ENCODE measurements at regions not wholly inside any gene's neighbourhood (a gene's known extent, or its start where the extent isn't known, plus 50 kb on each side); places are given as distances from the start of the nearest gene placed in this dataset.

- Histone ChIP-seq H3K9me3 (no peaks in the 10 kb centered on the region), H3K4me3 (no peak overlapping the region), H3K27me3 (ENCODE audit: low read depth) (no peaks in the 10 kb centered on the region), H3K4me1 (no peaks in the 10 kb centered on the region), H3K27ac (no peak overlapping the region), H3K36me3 (no peaks in the 10 kb centered on the region)
- DNase-seq (no peak), ATAC-seq (no peak)
- TF ChIP-seq CTCF (IDR thresholded peaks at IDR 0.05): no peak
- intact Hi-C loops (cut with DNase I): no loop called here
These were observed 83.8 kb upstream of the SOX6 start for GRCh38 chr11:16440136-16440535.

- ATAC-seq (no peak), DNase-seq (no peak)
- H3K9me3 ChIP-seq: peaks cover 5% of the 10 kb centered on the region
- no peaks in the 10 kb centered on the region for H3K27me3 ChIP-seq (ENCODE audit: low read depth)
- intact Hi-C loops (cut with DNase I): no loop called here
- H3K36me3 ChIP-seq: no peaks in the 10 kb centered on the region
- no peak overlapping the region for H3K27ac ChIP-seq
- TF ChIP-seq CTCF (IDR thresholded peaks at IDR 0.05): no peak
- no peak overlapping the region for H3K4me3 ChIP-seq
- H3K4me1 ChIP-seq: no peaks in the 10 kb centered on the region
These were observed 77.7 kb upstream of the SOX6 start for GRCh38 chr11:16434036-16434435.

- H3K27me3 ChIP-seq (ENCODE audit: low read depth): no peaks in the 10 kb centered on the region
- no peak for TF ChIP-seq CTCF (IDR thresholded peaks at IDR 0.05)
- H3K36me3 ChIP-seq: no peaks in the 10 kb centered on the region
- H3K27ac ChIP-seq: no peak overlapping the region
- H3K4me3 ChIP-seq: no peak overlapping the region
- intact Hi-C loops (cut with DNase I): no loop called here
- DNase-seq (no peak), ATAC-seq (no peak)
- no peaks in the 10 kb centered on the region for H3K4me1 ChIP-seq
- H3K9me3 ChIP-seq: peaks cover 5% of the 10 kb centered on the region
These were observed 74.3 kb upstream of the SOX6 start for GRCh38 chr11:16430674-16431073.

- DNase-seq (no peak), ATAC-seq (no peak)
- Histone ChIP-seq H3K9me3 (no peaks in the 10 kb centered on the region), H3K27me3 (ENCODE audit: low read depth) (no peaks in the 10 kb centered on the region), H3K4me3 (no peak overlapping the region), H3K27ac (no peak overlapping the region), H3K36me3 (no peaks in the 10 kb centered on the region), H3K4me1 (no peaks in the 10 kb centered on the region)
- TF ChIP-seq CTCF (IDR thresholded peaks at IDR 0.05): no peak
- intact Hi-C loops (cut with DNase I): no loop called here
These were observed 65.5 kb upstream of the SOX6 start for GRCh38 chr11:16421826-16422225.

- Histone ChIP-seq H3K4me1 (no peaks in the 10 kb centered on the region), H3K27ac (no peak overlapping the region), H3K4me3 (no peak overlapping the region), H3K9me3 (no peaks in the 10 kb centered on the region), H3K36me3 (no peaks in the 10 kb centered on the region), H3K27me3 (ENCODE audit: low read depth) (no peaks in the 10 kb centered on the region)
- DNase-seq (no peak), ATAC-seq (no peak)
- no peak for TF ChIP-seq CTCF (IDR thresholded peaks at IDR 0.05)
- intact Hi-C loops (cut with DNase I): no loop called here
These were observed 62.2 kb upstream of the SOX6 start for GRCh38 chr11:16418428-16419097.

All from lower lobe of right lung (tissue), 2 donors.